Nucleus accumbens (tissue), 56 donors: ENCODE measurements at regions not wholly inside any gene's neighbourhood (a gene's known extent, or its start where the extent isn't known, plus 50 kb on each side); places are given as distances from the start of the nearest gene placed in this dataset.

Source experiments
- DNase-seq, 56 donors: peaks; one replicate each; lab custom pipeline; 2025; lab: John Stamatoyannopoulos, UW

DNA sequence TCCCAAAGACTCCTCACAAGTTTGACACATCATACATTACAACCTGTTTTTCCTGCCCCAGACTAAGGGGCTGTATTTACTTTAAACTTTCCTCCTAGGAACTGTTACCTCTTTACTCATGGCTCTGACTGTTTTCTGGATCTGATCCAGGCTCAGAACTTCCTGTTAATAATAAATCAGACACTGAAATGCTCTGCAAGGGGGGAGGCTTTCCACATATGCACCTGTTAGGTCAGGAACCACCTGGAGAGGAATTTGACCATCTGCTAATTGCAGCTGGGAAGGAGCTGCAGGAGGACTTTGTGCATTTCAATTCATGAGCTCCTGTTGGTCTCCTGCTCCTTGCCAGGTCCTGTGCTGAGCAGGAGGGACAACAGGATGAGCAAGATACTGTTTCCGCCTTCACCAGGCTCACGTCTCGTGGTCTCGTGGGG lies 476.9 kb upstream of the CDH5 start:
- DNase-seq: no peak

DNA sequence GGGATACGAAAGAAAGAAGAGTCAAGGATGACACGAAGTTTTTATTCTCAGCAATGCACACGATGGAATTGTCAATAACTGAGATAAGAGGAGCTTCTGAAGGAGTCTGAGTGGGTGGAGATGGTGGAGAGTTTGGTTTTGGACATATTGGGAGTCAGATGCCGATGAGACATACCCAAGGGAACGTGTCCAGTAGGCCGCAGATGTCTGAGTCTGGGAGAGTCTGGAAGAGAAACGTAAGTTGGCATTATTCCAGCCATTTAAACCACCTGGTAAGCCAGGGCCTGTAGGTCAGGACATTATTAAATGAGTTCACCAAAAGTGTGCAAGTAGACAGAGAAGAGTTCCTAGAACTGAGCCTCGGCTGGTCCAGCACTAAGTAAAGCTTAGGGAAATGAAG lies 478.3 kb upstream of the CDH5 start:
- no peak for DNase-seq

DNA sequence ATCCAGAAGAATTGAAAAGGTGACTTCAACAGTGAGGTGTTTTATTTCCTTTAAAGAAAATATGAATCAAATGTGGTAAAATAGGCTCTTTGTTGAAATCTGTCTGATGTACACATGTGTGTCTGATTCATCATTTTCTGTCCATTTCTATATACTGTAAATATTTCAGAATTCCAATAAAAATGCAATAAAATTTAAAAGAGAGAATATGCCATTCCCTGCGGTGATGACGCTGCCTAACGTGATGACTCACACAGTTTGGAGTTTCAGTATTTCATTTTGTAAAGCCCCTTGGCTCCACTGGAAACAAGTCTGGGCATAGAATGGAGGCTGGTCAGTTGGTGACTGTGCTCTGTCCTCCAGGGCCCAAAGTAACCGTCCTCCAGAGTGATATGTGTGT lies 482.5 kb upstream of the CDH5 start:
- no peak for DNase-seq

DNA sequence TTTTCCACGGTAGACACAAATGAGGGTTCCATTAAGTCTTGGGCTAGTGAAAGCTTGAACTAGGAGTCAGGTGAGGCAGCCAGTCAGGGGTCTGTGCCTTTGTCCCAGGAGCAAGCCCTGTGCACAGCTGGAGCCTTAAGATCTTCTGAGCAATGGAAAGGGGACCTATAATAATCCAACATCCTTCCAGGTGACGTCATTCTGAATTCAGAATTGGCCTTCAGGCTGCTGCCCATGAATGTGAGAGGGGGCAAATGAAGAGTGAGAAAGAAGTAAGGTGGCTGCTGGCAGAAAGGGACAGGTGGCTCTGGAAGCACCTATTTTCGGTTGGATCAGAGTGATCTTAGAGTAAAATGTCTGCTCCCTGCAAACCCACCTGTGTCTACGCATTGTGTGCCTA lies 488.1 kb upstream of the CDH5 start:
- no peak for DNase-seq

DNA sequence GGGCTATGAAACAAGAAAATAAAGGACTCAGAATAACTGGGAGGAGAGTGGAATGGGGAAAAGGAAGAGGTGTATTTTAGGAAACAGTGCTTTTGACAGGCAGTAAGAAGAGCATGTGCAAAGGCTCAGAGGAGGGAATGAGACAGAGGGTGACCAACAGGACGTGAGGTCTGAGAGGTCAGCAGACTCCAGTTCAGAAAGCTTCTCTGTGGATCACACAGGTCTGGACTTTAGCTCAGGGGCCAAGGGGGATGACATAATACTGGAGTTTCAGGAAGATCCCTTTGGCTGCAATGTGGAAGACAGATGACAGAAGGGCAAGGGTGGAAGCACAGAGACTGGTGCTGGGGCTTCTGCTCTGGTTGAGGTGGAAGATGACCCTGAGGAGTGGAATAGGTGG lies 489.9 kb upstream of the CDH5 start:
- no peak for DNase-seq

DNA sequence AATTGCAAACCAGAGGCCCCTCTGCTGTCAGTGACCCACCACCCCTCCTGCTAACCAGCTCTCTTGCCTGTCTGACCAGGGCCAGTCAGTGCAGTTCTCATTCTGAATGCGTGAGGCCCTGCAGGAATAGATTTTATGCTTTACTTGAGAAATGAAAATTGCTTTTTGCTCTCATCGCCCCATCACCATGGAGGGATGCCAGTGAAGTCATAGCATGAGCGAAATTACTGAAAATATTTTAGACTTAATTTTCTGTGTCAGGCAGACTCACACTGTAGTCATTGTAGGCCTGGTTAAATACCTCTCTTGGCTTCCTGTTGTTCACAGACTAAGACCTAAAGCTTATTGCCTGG lies 490.5 kb upstream of the CDH5 start:
- no peak for DNase-seq

DNA sequence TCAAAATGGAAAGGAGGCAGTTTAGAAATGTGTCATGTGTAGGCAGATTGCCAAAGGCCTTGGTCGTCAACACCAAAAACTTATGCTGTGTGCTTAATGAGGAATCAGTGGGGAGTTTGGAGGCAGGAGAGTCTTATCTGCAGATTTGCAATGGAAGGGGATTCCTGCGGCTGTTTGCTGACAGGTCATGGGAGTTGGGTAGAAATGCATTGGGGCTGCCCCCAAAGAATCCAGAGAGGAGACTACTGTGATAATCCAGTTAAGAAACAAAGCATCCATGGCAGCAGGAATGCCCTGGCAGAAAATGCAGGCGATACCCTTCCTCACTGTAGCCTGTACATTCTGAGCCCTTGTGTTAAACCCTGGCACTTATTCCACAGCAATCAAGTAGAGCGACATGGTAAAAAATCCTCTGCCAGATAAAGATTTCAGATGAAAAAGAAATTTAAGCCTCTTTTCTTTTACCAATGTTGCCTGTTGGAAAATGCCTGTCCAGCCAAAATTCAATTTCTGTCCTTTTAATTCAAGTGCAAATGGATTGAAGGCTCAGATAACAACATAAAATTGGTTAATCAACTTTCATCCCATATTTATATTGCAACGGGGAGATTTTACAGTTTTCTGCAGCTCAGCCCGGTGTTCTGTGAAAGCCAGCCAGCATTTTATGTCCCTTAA lies 491.0 kb upstream of the CDH5 start:
- no peak for DNase-seq

DNA sequence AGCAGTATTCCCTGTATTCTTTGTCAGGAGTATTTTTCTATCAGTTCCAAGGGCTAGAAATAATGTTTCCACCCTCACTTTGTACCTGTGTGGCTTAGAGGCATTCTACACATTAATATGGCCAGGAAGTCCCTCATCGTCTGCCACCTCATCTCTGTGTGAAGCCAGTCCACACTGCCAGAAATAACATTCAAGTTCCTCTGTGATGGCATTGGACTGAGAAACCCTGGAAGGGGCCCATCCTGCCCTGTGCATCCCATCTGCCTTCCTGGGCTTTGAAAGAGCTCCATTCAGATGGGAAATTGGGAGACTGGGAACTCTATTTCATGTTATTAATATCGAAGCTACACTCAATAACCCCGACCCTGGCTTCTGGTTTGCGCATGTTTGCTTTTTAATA lies 497.2 kb upstream of the CDH5 start:
- DNase-seq: no peak

DNA sequence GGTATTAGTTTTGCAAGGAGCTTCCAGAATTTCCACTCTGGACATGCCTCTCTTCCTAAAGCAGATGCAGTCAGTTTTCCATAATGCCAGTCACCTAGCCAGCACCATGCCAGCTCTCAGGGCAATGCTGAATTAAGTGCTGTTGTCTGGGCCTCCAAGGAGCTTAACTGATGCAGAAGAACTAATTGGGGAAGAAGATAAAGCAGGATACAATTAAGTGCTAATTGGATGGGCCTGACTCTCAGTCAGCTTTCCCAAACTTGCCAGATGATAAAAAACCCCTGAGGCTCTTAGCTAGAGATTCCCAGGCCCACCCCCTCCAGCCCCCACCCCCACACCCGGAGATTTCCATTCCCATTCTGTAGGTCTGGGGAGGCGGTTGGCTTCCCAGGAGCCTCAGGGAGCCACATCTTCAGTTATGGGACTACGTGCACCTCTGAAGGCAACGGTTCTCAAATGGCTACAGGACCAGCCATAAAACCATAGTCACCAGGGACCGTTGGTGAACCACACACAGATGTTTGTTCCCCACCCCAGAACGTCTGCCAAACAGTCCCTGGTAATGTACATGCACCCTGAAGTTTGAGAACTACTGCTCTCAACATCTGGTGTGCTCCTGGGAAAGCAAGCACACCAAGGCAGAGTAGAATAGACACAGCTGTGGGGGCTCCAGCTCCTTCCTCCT lies 499.1 kb upstream of the CDH5 start:
- no peak for DNase-seq

DNA sequence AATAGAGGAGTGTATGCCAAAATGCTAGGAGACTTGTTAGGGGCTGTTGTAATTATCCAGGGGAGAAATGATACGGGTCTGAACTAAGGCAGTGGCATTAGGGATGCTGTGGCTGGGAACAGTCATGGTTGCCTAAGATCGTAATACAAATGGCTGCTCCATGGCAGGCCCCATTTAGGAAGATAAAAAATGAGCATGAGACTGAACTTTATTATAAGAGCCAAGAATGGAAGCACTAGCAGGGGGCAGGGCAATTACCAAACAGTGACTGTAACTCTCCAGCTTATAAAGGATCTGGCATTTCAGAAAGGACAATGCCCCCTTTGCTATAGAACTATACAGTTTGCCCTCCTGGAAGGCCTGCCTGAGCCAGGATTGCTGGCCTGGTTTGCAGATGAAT lies 503.3 kb upstream of the CDH5 start:
- DNase-seq: no peak

DNA sequence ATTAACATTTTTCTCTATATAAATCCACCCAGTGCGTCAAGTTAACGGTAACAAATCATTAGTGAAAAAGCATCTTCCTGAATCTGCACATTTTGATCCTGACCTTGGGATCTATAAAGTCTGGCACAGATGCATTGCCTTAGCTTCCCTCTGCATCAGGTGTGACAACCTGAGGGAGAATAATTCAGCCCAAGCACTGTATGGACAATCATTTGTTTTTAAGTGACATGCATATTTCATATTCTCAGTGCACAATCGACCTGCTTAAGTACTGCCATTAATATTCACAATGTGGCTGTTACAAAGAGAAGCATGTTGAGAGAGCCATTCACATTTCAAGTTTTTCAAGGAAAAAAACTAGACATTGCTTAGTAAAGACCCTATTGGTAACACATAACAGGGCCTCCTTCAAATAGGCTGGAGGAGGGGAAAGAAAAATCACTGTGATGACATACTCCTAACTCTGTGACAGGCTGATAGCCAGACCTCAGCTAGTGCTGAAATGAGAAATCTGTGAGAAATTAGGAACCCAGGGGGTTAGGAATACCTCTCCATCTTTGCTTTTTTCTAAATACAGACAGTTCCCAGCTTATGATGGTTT lies 505.3 kb upstream of the CDH5 start:
- DNase-seq: no peak

DNA sequence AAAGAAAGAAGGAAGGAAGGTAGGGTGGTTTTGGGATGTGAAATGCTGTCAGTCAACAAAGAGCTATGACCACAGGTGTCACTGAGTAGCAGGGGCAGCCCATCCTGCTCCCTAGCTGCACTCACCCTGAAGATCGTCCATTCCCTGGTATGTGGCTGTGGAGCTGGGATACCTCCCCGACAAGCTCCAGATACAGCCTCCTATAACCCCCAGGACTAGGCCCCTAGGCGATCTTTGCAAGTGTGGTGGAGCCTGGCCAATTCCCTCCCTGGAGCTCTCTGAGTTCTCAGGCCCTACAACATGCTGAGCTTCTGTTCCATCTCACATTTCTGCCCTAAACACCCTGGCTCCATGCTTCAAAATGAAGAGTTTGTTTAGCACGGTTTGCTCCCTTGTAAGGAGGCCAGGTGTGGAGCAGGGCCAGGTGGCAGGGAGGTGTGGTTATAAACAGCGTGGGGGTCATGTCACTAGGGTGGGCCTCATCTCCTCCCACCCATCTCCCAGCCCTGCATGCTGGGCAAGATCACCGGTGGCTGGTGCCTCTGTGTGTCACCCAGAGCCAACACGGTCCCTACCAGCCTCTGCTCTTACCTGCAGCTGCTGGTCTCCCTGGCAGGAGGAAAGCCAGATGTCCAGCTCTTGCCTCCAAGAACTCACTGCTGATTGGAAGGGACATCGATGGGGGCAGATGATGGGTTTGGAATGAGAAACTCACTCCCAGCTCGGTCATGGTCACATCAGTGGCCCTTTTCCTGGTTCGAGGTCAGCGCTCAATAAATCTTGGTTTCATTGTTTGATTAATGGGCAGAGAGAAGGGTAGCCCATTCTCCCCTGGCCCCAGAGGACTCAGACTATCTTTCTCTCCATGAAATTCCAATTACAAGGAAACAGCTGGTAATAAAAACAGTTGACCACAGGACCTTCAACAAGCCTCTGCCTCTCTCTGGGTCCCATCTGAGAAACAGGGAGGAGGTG lies 511.0 kb upstream of the CDH5 start:
- DNase-seq: no peak

DNA sequence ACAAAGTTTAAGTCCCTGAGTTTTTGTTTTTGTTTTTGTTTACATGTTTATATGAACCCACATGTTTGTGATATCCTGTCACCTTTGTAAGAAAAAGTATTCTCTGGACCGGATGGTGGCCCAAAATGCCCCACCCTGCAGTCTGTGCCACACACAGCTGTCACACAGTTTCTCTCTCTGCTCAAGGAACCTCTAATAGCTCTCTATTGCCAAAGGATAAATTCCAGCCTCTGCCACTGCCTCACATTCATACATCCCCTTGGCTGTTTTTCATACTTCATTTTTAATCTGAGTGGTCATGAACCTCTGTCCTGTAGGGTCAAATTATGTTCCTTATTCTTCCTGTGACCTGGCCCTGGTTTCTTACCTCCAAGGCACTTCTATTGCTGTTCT lies 520.3 kb upstream of the CDH5 start:
- no peak for DNase-seq

DNA sequence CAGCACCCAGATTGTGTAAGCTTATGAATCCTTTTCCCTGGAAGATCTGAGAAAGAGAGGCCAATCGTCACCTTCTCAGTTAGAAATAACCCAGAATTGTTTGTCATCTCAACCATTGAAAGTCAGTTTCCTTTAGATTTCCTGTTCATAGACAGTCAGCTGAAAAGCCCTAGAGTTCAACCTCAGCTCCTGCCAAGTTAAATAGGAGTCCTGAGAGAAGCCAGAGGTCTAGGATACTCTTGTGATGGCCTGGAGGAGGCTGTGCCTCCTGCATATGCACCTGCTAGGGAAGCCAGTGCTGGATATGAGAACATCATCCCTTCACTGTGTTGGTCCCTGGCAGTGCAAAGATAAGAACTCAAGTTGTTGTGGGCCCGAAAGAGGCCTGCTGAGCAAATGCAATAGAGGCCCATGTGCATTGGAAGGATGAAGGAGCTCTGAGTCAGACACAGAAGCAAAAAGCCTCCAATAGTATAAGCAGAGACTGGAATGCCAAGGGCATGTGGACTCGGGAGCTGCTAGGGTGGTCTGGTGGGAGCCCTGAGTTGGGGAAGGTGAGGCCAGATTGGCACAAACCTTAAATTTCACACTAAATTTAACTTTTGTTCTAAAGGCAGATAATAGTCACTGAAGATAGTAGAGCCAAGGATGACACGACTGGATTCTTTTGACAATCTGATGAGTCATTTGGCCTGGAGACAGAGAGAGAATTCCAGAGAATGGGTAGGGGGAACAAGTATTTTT lies 520.9 kb upstream of the CDH5 start:
- DNase-seq: no peak

DNA sequence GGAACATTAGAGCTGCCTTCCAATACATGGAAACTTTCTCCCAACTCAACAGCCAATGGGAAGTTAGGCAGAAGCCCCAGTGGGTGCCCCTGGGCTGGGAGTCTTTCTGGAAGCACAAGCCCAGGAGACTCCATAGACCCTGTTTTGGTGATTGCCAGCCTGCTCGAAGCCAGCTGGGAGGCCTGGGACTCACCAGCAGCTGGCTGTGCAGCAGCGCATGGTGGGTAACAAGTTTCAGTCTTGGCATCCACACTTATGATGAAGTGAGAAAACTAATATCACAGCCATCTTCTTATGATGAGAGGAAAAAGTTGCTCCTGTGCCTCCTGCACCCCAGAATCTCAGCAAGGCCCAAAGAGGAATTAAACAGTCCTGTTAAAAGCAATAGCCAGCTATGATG lies 522.5 kb upstream of the CDH5 start:
- DNase-seq: no peak

DNA sequence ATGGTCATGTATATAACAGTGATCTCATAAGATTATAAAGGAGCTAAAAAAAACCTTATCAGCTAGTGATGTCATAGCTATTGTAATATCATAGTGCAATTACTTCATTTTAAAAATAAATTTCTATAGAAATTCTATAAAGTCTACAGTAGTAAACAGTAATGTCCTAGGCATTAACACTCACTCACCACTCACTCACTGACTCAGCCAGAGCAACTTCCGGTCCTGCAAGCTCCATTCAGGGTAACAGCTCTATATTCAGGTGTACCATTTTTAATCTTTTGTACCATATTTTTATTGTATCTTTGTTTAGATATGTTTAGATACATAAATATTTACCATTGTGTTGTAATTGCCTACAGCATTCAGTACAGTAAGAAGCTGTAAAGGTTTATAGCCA lies 524.4 kb upstream of the CDH5 start:
- DNase-seq: no peak

DNA sequence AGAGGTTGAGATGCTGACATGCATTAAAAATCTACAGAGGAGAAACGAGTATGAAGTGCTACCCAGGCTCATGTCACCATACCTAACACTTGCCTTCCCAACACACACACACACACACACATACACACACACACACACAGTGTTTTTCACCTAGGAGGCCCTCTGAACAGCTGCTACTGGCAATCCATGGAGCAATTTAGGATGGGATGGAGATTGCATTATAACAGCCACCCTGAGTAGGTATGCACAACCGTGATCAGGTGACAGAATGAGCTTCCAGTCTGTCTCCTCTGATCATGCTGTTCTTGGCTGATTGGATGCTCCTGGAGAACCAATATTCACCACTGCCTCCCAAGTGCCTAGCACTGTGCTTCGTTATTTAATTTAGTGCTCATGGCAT lies 528.5 kb upstream of the CDH5 start:
- DNase-seq: no peak

DNA sequence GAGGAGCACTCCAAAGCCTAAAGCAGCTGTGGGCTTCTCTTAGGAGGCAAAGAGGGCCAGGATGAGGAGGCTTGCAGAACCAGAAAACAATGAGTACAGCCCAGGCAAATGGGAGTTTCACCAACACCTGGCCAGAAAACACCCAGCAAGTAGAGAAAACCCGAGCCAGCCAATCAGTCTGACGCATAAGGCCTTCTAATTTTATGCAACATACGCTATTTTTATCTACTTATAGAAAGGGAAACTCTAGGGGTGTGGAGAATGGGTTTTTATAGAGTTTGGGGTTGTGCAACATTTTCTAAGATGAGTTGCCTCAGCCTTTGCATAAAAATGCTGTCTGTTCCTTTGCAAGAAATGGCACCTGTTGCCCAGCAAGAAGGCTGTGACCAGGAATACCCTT lies 529.0 kb upstream of the CDH5 start:
- no peak for DNase-seq

DNA sequence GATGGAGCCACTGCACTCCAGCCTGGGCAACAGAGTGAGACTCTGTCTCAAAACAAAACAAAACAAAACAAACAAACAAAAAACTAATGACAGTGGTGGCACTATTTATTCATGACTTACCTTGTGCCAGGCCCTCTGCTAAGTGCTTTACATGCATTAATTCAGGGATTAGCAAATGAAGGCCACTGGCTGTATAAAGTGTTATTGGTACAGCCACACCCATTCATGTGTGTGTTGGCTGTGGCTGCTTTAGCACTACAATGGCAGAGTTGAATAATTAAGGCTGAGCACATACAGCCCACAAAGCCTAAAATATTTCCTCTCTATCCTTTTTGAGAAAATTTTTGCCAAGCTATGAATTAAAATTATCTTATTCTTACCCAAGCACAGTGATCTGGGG lies 531.8 kb upstream of the CDH5 start:
- no peak for DNase-seq

DNA sequence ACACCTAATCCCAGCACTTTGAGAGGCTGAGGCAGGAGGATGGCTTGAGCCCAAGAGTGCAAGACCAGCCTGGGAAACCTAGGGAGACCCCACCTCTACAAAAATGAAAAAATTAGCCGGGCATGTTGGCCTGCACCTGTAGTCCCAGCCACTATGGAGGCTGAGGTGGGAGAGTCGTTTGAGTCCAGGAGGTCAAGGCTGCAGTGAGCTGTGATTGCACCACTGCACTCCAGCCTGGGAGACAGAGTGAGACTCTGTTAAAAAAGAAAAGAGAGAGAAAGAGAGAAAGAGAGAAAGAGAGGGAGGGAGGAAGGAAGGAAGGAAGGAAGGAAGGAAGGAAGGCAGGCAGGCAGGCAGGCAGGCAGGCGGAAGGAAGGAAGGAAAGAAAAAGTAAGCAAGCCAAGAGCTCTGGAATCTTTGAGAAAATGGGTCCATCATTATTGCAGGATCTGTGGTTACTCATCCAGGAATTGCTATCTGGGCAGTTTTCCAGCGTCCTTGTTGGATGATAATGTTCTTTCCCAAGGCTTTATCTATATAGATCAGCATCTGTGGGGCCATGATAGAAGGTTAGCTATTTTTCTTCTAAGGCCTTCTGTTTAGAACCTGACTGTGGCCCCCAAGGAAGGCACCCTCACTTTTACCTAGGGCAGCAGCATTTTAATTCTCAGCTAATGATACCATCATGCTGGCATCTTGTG lies 533.2 kb upstream of the CDH5 start:
- no peak for DNase-seq
